PC-3 (cell line): ENCODE measurements at regions not wholly inside any gene's neighbourhood (a gene's known extent, or its start where the extent isn't known, plus 50 kb on each side); places are given as distances from the start of the nearest gene placed in this dataset.

Experiments used
- ATAC-seq: fragments of 200-7000 bp; cut with Tn5 transposase; 2 replicates; pipeline ENCODE4 v1.9.1; 2020; ENCODE audit warnings: mild to moderate bottlenecking, moderate library complexity
- BruUV-seq: library from RNA; stranded (reverse); fragments of 400-500 nt; replicated peaks from 2 replicates; lab custom pipeline; 2021; lab: Mats Ljungman, UMichigan
- CTCF ChIA-PET: fragments of 300-600 bp; sonication (Branson Sonifier 250); formaldehyde crosslinking; loops from one replicate; lab custom pipeline; 2022; ENCODE audit warnings: antibody characterized with exemption; lab: Charles Lee
- POLR2A ChIA-PET: fragments of 300-600 bp; sonication (Branson Sonifier 250); formaldehyde crosslinking; loops from one replicate; lab custom pipeline; 2022; ENCODE audit warnings: antibody characterized with exemption; ENCODE audit not compliant: unreplicated experiment; lab: Charles Lee
- DNase-seq: peaks from one replicate; pipeline ENCODE4 v3.0.0-alpha.2; 2015
- H2AFZ ChIP-seq: fragments of 300-600 bp; sonication (generic); 2 replicates; pipeline ENCODE4 v1.6.0; 2016; ENCODE audit warnings: antibody characterized with exemption, low read length
- H3F3A ChIP-seq: fragments of 300-600 bp; sonication (generic); one replicate; pipeline ENCODE4 v1.6.0; 2017; ENCODE audit warnings: antibody characterized with exemption, low read length, control low read depth, mild to moderate bottlenecking; ENCODE audit not compliant: unreplicated experiment
- H3K27ac ChIP-seq: fragments of 300-600 bp; sonication (generic); 2 replicates; pipeline ENCODE4 v1.5.1; 2016; ENCODE audit warnings: mild to moderate bottlenecking, low read length
- H3K27me3 ChIP-seq: fragments of 300-600 bp; sonication (generic); 2 replicates; pipeline ENCODE4 v1.6.1; 2016; ENCODE audit warnings: low read length, mixed read lengths
- H3K36me3 ChIP-seq: fragments of 300-600 bp; sonication (generic); 2 replicates; pipeline ENCODE4 v1.6.1; 2016; ENCODE audit warnings: low read depth, mixed run types, low read length, mixed read lengths
- H3K4me1 ChIP-seq: fragments of 300-600 bp; sonication (generic); 2 replicates; pipeline ENCODE4 v1.5.1; 2016; ENCODE audit warnings: low read length; ENCODE audit not compliant: insufficient read depth
- H3K4me2 ChIP-seq: fragments of 300-600 bp; sonication (generic); 2 replicates; pipeline ENCODE4 v1.6.0; 2016; ENCODE audit warnings: low read length
- H3K4me3 ChIP-seq: fragments of 300-600 bp; sonication (generic); 2 replicates; pipeline ENCODE4 v1.5.1; 2016; ENCODE audit warnings: mild to moderate bottlenecking, low read length, mixed read lengths
- H3K79me2 ChIP-seq: fragments of 300-600 bp; sonication (generic); 2 replicates; pipeline ENCODE4 v1.6.1; 2017; ENCODE audit warnings: low read length, mixed read lengths
- H3K9ac ChIP-seq: fragments of 300-600 bp; sonication (generic); 2 replicates; pipeline ENCODE4 v1.6.0; 2016; ENCODE audit warnings: mild to moderate bottlenecking, low read length
- H3K9me2 ChIP-seq: fragments of 300-600 bp; sonication (generic); replicated peaks from 2 replicates; pipeline ENCODE4 v1.6.1; 2016; ENCODE audit warnings: mixed run types, low read length, mixed read lengths
- H3K9me3 ChIP-seq: fragments of 300-600 bp; sonication (generic); 2 replicates; pipeline ENCODE4 v1.6.1; 2016; ENCODE audit warnings: low read length, mixed read lengths
- H4K20me1 ChIP-seq: fragments of 300-600 bp; sonication (generic); 2 replicates; pipeline ENCODE4 v1.6.1; 2016; ENCODE audit warnings: low read length, mixed read lengths
- EZH2 ChIP-seq: fragments of 300-600 bp; sonication (generic); IDR thresholded peaks from one replicate; pipeline ENCODE4 v1.6.1; 2017; ENCODE audit warnings: antibody characterized with exemption, mild to moderate bottlenecking, low read length; ENCODE audit not compliant: unreplicated experiment
- EZH2phosphoT487 ChIP-seq: fragments of 300-600 bp; sonication (generic); IDR thresholded peaks from 2 replicates; pipeline ENCODE4 v1.6.1; 2018; ENCODE audit warnings: mild to moderate bottlenecking, antibody characterized with exemption, low read length, borderline replicate concordance
- intact Hi-C: fragments of 100-400 bp; cut with micrococcal nuclease; formaldehyde crosslinking; loops from 2 replicates; pipeline ENCODE4 v1.9.0; 2023
- TF ChIP-seq, protein P1 (sequence below): fragments of 300-600 bp; sonication (generic); conservative IDR thresholded peaks from 2 replicates; pipeline ENCODE4 v1.5.1; 2017; ENCODE audit warnings: antibody characterized with exemption, low read depth, mild to moderate bottlenecking, low read length

DNA sequence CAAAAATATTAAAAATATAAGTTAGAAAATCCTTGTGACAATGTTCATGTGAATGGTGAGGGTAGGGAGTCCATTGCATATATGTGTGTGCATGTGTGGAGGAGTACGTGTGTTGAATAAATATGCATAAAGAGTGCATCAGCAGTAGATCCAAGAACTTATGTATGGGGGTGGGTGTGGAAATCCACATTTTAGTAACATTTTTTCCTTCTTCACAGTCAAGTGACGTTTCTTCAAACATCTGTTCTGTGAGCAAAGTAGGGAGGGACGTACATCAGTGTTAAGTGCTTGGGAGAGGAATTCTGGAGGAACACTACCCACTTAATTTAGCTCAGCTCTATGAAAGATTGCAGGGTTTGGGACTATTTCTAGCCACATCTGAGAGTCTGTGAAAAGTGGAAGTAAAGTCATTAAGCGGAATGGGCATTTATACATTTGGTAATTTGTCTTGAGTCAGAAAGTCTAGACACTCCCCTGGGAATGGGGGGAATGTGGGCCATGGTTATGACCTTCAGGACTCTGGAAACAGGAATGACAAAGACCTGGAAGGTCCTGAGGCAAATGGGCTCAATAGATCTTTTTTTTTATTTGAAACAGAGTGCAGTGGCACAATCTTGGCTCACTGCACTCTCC, 156.4 kb upstream of the PLXNC1 start:
- ChIA-PET POLR2A (no interaction called here), CTCF (no interaction called here)
- Histone ChIP-seq H4K20me1 (no peaks in the 10 kb centered on the region), H3K79me2 (no peaks in the 10 kb centered on the region), H3K27me3 (no peaks in the 10 kb centered on the region), H3F3A (no peaks in the 10 kb centered on the region), H3K4me3 (no peak overlapping the region), H3K4me1 (no peaks in the 10 kb centered on the region), H3K9me3 (no peaks in the 10 kb centered on the region), H2AFZ (no peak overlapping the region), H3K36me3 (no peaks in the 10 kb centered on the region), H3K27ac (no peak overlapping the region), H3K4me2 (no peak overlapping the region), H3K9me2 (no peaks in the 10 kb centered on the region), H3K9ac (no peak overlapping the region)
- TF ChIP-seq EZH2: no peak
- no peak for TF ChIP-seq EZH2phosphoT487
- TF ChIP-seq, protein P1, sequence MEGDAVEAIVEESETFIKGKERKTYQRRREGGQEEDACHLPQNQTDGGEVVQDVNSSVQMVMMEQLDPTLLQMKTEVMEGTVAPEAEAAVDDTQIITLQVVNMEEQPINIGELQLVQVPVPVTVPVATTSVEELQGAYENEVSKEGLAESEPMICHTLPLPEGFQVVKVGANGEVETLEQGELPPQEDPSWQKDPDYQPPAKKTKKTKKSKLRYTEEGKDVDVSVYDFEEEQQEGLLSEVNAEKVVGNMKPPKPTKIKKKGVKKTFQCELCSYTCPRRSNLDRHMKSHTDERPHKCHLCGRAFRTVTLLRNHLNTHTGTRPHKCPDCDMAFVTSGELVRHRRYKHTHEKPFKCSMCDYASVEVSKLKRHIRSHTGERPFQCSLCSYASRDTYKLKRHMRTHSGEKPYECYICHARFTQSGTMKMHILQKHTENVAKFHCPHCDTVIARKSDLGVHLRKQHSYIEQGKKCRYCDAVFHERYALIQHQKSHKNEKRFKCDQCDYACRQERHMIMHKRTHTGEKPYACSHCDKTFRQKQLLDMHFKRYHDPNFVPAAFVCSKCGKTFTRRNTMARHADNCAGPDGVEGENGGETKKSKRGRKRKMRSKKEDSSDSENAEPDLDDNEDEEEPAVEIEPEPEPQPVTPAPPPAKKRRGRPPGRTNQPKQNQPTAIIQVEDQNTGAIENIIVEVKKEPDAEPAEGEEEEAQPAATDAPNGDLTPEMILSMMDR: no peak
- no TSS peak for BruUV-seq
- DNase-seq: no peak
- ATAC-seq: no peak
- intact Hi-C loops: no loop called here

DNA sequence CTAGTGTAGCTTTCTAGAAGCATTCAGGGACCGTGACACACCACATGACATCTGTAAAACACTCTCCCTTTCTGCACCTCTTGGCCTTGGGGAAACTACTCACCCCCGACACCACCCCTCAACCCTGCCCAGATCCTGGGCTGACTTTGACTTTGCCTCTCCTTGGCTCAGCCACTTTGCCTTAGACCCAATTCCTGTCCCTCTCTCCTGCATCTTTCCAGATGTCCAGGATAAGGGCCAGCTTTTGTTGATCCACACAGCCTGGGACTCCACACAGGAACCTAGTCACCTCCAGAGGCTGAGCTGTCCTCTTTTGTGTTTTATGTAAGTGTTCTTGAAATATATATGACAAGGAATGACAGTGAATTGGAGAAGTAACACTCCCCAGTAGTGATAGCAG, 153.7 kb upstream of the PLXNC1 start:
- ATAC-seq: no peak
- H3K27me3 ChIP-seq: no peaks in the 10 kb centered on the region
- POLR2A ChIA-PET: no interaction called here
- H3K79me2 ChIP-seq: no peaks in the 10 kb centered on the region
- H2AFZ ChIP-seq: no peak overlapping the region
- no peaks in the 10 kb centered on the region for H4K20me1 ChIP-seq
- no peak overlapping the region for H3K4me2 ChIP-seq
- no peak for DNase-seq
- TF ChIP-seq EZH2 (no peak), EZH2phosphoT487 (no peak)
- TF ChIP-seq, protein P1: no peak
- H3K9me2 ChIP-seq: no peaks in the 10 kb centered on the region
- H3K27ac ChIP-seq: no peak overlapping the region
- CTCF ChIA-PET: no interaction called here
- no peaks in the 10 kb centered on the region for H3K36me3 ChIP-seq
- no peak overlapping the region for H3K9ac ChIP-seq
- no peaks in the 10 kb centered on the region for H3K9me3 ChIP-seq
- no peaks in the 10 kb centered on the region for H3K4me1 ChIP-seq
- no peaks in the 10 kb centered on the region for H3F3A ChIP-seq
- intact Hi-C loops: no loop called here
- BruUV-seq: no TSS peak
- H3K4me3 ChIP-seq: no peak overlapping the region

DNA sequence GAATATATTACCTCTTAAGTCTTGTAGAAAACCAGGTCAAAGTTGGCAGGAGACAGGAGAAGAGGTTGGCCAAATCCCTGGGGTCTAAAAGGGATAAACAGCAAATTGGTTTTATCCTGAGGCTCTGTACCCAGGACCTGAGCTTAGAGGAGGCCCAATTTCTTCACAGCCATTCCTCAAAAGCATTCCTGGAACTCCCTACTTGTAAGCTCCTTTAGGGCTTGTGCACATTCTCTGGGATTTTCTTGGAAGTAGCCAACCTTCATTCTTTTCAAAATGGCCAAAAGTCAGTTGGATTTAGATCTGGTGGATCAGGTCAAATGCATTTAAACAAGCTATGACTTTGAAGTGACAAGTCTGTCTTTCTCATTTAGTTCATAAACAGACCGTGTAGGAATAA, 152.1 kb upstream of the PLXNC1 start:
- H3K36me3 ChIP-seq: no peaks in the 10 kb centered on the region
- H3K27me3 ChIP-seq: no peaks in the 10 kb centered on the region
- no peaks in the 10 kb centered on the region for H3K79me2 ChIP-seq
- ATAC-seq: no peak
- POLR2A ChIA-PET: no interaction called here
- H3K4me1 ChIP-seq: no peaks in the 10 kb centered on the region
- H2AFZ ChIP-seq: no peak overlapping the region
- no TSS peak for BruUV-seq
- H3K27ac ChIP-seq: no peak overlapping the region
- H3F3A ChIP-seq: no peaks in the 10 kb centered on the region
- H3K4me2 ChIP-seq: no peak overlapping the region
- H3K4me3 ChIP-seq: no peak overlapping the region
- TF ChIP-seq, protein P1: no peak
- DNase-seq: no peak
- no peaks in the 10 kb centered on the region for H3K9me3 ChIP-seq
- no peak overlapping the region for H3K9ac ChIP-seq
- no peaks in the 10 kb centered on the region for H4K20me1 ChIP-seq
- intact Hi-C loops: no loop called here
- no peaks in the 10 kb centered on the region for H3K9me2 ChIP-seq
- CTCF ChIA-PET: no interaction called here
